Body of pancreas (tissue), 4 donors: ENCODE measurements at regions not wholly inside any gene's neighbourhood (a gene's known extent, or its start where the extent isn't known, plus 50 kb on each side); places are given as distances from the start of the nearest gene placed in this dataset.

Experiments used
- ATAC-seq: fragments of 150-250 bp; one replicate; pipeline ENCODE4 v1.9.1; 2016
- DNase-seq, 4 donors: peaks; one replicate each; pipeline ENCODE4 v3.0.0-alpha.2; 2019
- H3K27ac ChIP-seq, 4 donors: fragments of 200-600 bp; sonication (generic); 1 replicate in 3 of 4; 2 replicates in 1 of 4; pipeline versions ENCODE4 v1.5.1 to v1.6.1; 2016 to 2019; ENCODE audit warnings: mild to moderate bottlenecking in 1 of 4, mixed read lengths in 1 of 4, moderate library complexity in 1 of 4
- H3K27me3 ChIP-seq, 2 donors: fragments of 200-600 bp; sonication (generic); one replicate each; pipeline ENCODE4 v1.6.0; 2016; ENCODE audit warnings: mild to moderate bottlenecking in 1 of 2
- H3K36me3 ChIP-seq, 2 donors: fragments of 200-600 bp; sonication (generic); replicated peaks in 1 of 2; 2 replicates each; pipeline ENCODE4 v1.5.1; 2016; ENCODE audit warnings: low read depth in 2 of 2; ENCODE audit not compliant: insufficient read depth in 1 of 2
- H3K4me1 ChIP-seq: fragments of 200-600 bp; sonication (generic); one replicate; pipeline ENCODE4 v1.6.0; 2016
- H3K4me3 ChIP-seq, 2 donors: fragments of 200-600 bp; sonication (generic); 1 replicate in 1 of 2; 2 replicates in 1 of 2; pipeline ENCODE4 v1.5.1; 2016 to 2019
- H3K9me3 ChIP-seq, 3 donors: fragments of 200-600 bp; sonication (generic); 1 replicate in 2 of 3; 2 replicates in 1 of 3; pipeline ENCODE4 v1.5.1; 2016
- POLR2A ChIP-seq, 3 donors: fragments of 450-650 bp; IDR thresholded peaks; one replicate each; pipeline ENCODE4 v1.6.1; 2016; ENCODE audit warnings: antibody characterized with exemption in 3 of 3, mild to moderate bottlenecking in 2 of 3
- WGBS, 2 donors: methylation state at CpG; one replicate each; pipeline ENCODE4 v1.1.5; 2017; 5-methylcytosine and 5-hydroxymethylcytosine counted together
- intact Hi-C: fragments of 100-400 bp; cut with DNase I; formaldehyde crosslinking; loops from one replicate; pipeline ENCODE4 v1.15.1; 2023
- TF ChIP-seq, protein P1 (sequence below), 7 experiments: fragments of 450-650 bp in 4 of 7; fragments of 200-600 bp in 3 of 7; sonication (generic) in 3 of 7; IDR thresholded peaks; one replicate each; pipeline ENCODE4 v1.5.1; 2016 to 2019; ENCODE audit warnings: antibody characterized with exemption in 7 of 7

DNA sequence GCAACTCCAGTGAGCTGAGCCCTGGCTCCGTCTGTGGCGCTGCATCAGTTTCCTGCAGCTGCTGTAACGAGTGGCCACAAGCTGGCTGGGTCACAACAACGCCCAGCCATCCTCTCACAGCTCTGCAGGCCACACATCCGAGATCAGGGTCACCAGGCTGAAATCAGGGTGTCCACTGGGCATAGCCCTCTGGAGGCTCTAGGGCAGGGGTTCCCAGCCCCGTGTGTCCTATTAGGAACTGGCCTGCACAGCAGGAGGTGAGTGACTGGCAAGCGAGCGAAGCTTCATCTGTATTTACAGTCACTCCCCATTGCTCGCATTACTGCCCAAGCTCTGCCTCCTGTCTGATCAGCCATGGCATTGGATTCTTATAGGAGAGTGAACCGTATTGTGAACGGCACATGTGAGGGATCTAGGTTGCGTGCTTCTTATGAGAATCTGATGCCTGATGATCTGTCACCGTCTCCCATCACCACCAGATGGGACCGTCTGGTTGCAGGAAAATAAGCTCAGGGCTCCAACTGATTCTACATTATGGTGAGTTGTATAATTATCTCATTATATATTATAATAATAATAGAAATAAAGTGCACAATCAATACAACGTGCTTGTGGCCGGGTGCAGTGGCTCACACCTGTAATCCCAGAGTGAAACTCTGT, 176.5 kb downstream of the SEC14L1 start:
- no peak overlapping the region for H3K4me3 ChIP-seq
- WGBS, 2 donors, result 90 to 96% methylated on average over 14 to 16 of the region's 16 CpGs
- no peaks in the 10 kb centered on the region for H3K27me3 ChIP-seq
- H3K9me3 ChIP-seq, result no peaks in the 10 kb centered on the region
- TF ChIP-seq, protein P1, sequence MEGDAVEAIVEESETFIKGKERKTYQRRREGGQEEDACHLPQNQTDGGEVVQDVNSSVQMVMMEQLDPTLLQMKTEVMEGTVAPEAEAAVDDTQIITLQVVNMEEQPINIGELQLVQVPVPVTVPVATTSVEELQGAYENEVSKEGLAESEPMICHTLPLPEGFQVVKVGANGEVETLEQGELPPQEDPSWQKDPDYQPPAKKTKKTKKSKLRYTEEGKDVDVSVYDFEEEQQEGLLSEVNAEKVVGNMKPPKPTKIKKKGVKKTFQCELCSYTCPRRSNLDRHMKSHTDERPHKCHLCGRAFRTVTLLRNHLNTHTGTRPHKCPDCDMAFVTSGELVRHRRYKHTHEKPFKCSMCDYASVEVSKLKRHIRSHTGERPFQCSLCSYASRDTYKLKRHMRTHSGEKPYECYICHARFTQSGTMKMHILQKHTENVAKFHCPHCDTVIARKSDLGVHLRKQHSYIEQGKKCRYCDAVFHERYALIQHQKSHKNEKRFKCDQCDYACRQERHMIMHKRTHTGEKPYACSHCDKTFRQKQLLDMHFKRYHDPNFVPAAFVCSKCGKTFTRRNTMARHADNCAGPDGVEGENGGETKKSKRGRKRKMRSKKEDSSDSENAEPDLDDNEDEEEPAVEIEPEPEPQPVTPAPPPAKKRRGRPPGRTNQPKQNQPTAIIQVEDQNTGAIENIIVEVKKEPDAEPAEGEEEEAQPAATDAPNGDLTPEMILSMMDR (IDR thresholded peaks at IDR 0.05), result no peak
- no peak for TF ChIP-seq POLR2A (IDR thresholded peaks at IDR 0.05)
- intact Hi-C loops, result no loop called here
- H3K4me1 ChIP-seq, result peaks cover 40% of the 10 kb centered on the region
- no peaks in the 10 kb centered on the region for H3K36me3 ChIP-seq
- ATAC-seq (no peak), DNase-seq (no peak)
- H3K27ac ChIP-seq, result no peak overlapping the region

DNA sequence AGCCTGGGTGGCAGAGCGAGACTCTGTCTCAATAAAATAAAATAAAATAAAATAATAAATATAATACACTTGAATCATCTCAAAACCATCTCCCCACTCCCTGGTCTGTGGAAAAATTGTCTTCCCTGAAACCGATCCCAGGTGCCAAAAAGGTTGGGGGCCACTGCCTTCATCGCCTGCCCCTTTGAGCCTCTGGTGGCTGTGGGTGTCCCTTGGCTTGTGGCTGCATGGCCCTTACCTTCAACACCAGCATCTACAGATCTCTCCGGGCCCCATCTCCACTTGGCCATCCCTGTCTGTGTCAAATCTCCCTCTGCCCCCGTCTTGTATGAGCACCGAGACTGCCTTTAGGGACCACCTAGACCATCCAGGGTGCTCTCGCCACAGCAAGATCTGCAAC, 177.3 kb downstream of the SEC14L1 start:
- Histone ChIP-seq H3K27me3 (no peaks in the 10 kb centered on the region), H3K4me1 (peaks cover 40% of the 10 kb centered on the region), H3K9me3 (no peaks in the 10 kb centered on the region), H3K27ac (peak overlapping the region in 1 of 4 donors; percentile 90), H3K4me3 (no peak overlapping the region), H3K36me3 (no peaks in the 10 kb centered on the region)
- TF ChIP-seq, protein P1 (IDR thresholded peaks at IDR 0.05), result no peak
- TF ChIP-seq POLR2A (IDR thresholded peaks at IDR 0.05), result no peak
- 91 to 95% methylated on average over 7 of the region's 7 CpGs for WGBS, 2 donors
- DNase-seq (no peak), ATAC-seq (no peak)
- intact Hi-C loops, result no loop called here

DNA sequence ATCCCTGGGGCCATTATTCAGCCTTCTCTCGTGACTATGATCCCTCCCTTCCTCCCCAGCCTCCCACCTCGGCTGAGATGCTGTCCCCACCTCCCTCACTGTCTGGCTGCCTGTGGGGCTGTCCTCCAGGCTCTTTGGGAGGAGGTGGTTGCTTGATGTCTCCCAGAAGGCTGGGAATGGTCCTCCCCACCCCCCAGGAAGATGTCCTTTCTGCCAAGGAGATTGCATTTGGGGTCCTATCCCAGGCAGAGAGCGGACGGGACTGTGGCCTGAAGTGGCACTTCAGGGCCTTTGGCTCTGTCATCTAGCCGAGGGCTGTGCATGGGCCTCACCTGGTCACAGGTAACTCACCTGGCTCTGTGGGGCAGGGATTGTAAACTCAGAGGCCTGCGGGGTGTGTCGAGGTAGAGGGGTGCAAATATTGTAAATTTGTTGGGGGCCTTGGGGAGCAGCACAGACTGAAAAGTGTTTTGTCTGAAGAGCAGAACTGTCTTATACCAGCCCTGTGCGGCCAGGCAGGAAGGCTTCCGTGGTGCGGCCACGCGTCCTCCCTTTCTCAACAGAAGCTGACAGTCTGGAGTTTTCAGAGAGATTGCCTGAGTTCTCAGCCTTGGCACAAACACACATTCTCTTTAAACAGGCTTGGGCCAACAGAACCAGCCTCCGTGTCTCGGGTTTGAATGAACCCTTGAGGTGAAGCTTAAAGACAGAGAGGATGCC, 177.9 kb downstream of the SEC14L1 start:
- Histone ChIP-seq H3K4me3 (no peak overlapping the region), H3K9me3 (no peaks in the 10 kb centered on the region), H3K4me1 (peaks cover 40% of the 10 kb centered on the region), H3K36me3 (no peaks in the 10 kb centered on the region), H3K27ac (peak overlapping the region in 3 of 4 donors; percentile 69 to 90 (median 88)), H3K27me3 (no peaks in the 10 kb centered on the region)
- ATAC-seq (peak; percentile 5), DNase-seq (peak in 1 of 4 donors; percentile 32)
- no peak for TF ChIP-seq POLR2A (IDR thresholded peaks at IDR 0.05)
- TF ChIP-seq, protein P1 (IDR thresholded peaks at IDR 0.05), result no peak
- intact Hi-C loops, result no loop called here
- 69 to 83% methylated on average over 13 of the region's 14 CpGs for WGBS, 2 donors

DNA sequence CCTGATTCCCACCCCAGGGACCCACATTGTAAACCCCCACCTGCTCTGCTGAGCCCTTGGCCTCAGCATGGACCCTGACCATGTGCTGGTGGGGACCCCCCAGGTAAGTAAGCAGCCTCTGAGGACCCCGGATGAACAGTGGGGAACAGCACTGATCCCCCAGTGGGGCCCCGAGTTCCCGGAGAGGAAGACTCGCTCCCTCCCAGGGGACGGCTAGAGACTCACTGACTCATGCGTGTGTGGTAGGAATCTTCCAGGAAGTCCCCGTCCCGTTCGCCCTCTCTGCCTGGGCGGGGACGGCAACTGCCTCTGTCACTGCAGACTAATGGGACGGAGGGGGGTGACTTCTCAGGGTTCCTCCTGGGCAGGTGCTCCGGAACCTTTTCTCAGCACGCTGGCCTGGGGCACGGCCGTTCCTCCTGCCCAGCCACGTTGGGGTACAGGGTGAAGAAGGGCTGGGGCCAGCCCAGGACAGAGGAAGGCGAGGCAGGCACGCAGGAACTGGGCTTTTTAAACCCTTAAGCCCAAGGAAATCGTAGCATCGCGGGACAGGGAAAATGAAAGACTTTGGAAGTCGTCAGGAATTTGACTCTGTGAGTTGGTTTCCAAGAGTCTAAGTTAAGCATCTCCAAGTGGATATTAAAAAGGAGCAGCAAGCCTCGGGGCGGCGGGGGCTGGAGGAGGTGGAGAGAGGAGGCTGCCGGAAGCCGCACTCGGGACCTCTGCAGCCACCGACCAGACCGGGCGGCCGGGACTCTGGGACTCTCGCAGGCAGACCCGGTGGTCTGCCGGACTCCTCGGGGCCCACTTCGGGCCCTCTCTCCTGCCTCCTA, 178.7 kb downstream of the SEC14L1 start:
- Histone ChIP-seq H3K27me3 (no peaks in the 10 kb centered on the region), H3K4me3 (no peak overlapping the region), H3K4me1 (peaks cover 47% of the 10 kb centered on the region), H3K27ac (peak overlapping the region; percentile 30 to 90 (median 78)), H3K36me3 (no peaks in the 10 kb centered on the region), H3K9me3 (no peaks in the 10 kb centered on the region)
- ATAC-seq, result peak; percentile 77
- TF ChIP-seq, protein P1 (IDR thresholded peaks at IDR 0.05), result no peak
- TF ChIP-seq POLR2A (IDR thresholded peaks at IDR 0.05), result peak in 2 of 3 donors; percentile 61 to 68
- DNase-seq, result peak; percentile 61 to 83 (median 75)
- 66 to 79% methylated on average over 36 to 38 of the region's 38 CpGs for WGBS, 2 donors
- intact Hi-C loops, result no loop called here
